IMR-90 (cell line): ENCODE measurements at regions not wholly inside any gene's neighbourhood (a gene's known extent, or its start where the extent isn't known, plus 50 kb on each side); places are given as distances from the start of the nearest gene placed in this dataset.
A peak's percentile ranks its signal among the peaks of the same experiment; 100 is the strongest.

Source experiments
- ATAC-seq: fragments of 200-7000 bp; cut with Tn5 transposase; 2 replicates; pipeline ENCODE4 v1.9.1; 2020; ENCODE audit warnings: low read depth, mild to moderate bottlenecking, moderate library complexity
- BruUV-seq: library from RNA; stranded (reverse); fragments of 400-500 nt; replicated peaks from 2 replicates; lab custom pipeline; 2021; lab: Mats Ljungman, UMichigan
- CTCF ChIA-PET: fragments of 300-600 bp; formaldehyde crosslinking; extraction: SDS; loops from one replicate; lab custom pipeline; 2021; ENCODE audit warnings: antibody characterized with exemption; lab: Yijun Ruan, JAX
- POLR2A ChIA-PET: fragments of 300-600 bp; sonication (Branson Sonifier 250); formaldehyde crosslinking; loops from one replicate; lab custom pipeline; 2022; ENCODE audit warnings: antibody characterized with exemption; ENCODE audit not compliant: unreplicated experiment; lab: Charles Lee
- DNase-seq: peaks from one replicate; pipeline ENCODE4 v3.0.0; 2013
- H2AFZ ChIP-seq: replicated peaks from 2 replicates; pipeline ENCODE3; 2013; ENCODE audit warnings: low read length, mild to moderate bottlenecking; ENCODE audit not compliant: poor library complexity
- H2AK5ac ChIP-seq: 2 replicates; pipeline ENCODE4 v1.6.1; 2013; ENCODE audit warnings: low read depth, low read length, inconsistent platforms
- H2AK9ac ChIP-seq: replicated peaks from 2 replicates; pipeline ENCODE3; 2013; ENCODE audit warnings: mild to moderate bottlenecking, low read depth, low read length, moderate library complexity; ENCODE audit not compliant: poor library complexity
- H2BK120ac ChIP-seq: 2 replicates; pipeline ENCODE4 v1.6.1; 2013; ENCODE audit warnings: low read depth, low read length, inconsistent platforms
- H2BK15ac ChIP-seq: 3 replicates; pipeline ENCODE4 v1.6.1; 2013; ENCODE audit warnings: low read depth, low read length, inconsistent platforms
- H2BK20ac ChIP-seq: 2 replicates; pipeline ENCODE4 v1.6.1; 2013; ENCODE audit warnings: low read depth, mild to moderate bottlenecking, inconsistent platforms, low read length, moderate library complexity
- H2BK5ac ChIP-seq: 2 replicates; pipeline ENCODE4 v1.6.1; 2013; ENCODE audit warnings: mild to moderate bottlenecking, low read depth, low read length, inconsistent platforms; ENCODE audit not compliant: poor library complexity, severe bottlenecking
- H3K14ac ChIP-seq: replicated peaks from 2 replicates; pipeline ENCODE4 v1.6.1; 2013; ENCODE audit warnings: low read depth, low read length, inconsistent platforms
- H3K18ac ChIP-seq: 2 replicates; pipeline ENCODE4 v1.6.1; 2013; ENCODE audit warnings: low read depth, low read length, control low read depth
- H3K23ac ChIP-seq: 2 replicates; pipeline ENCODE4 v1.6.1; 2013; ENCODE audit warnings: low read depth, low read length, inconsistent platforms
- H3K27ac ChIP-seq: 2 replicates; pipeline ENCODE4 v1.5.1; 2013; ENCODE audit warnings: mild to moderate bottlenecking, control low read depth, low read length; ENCODE audit not compliant: insufficient read depth
- H3K27me3 ChIP-seq: 2 replicates; pipeline ENCODE4 v1.6.1; 2013; ENCODE audit warnings: low read length; ENCODE audit not compliant: control insufficient read depth, insufficient read depth
- H3K36me3 ChIP-seq: 2 replicates; pipeline ENCODE4 v1.6.1; 2013; ENCODE audit warnings: low read length, mixed read lengths; ENCODE audit not compliant: control insufficient read depth, insufficient read depth
- H3K4ac ChIP-seq: 2 replicates; pipeline ENCODE4 v1.6.1; 2013; ENCODE audit warnings: low read depth, low read length, inconsistent platforms
- H3K4me1 ChIP-seq: 2 replicates; pipeline ENCODE4 v1.6.1; 2013; ENCODE audit warnings: low read length, mixed read lengths; ENCODE audit not compliant: control insufficient read depth, insufficient read depth
- H3K4me2 ChIP-seq: 2 replicates; pipeline ENCODE4 v1.6.1; 2013; ENCODE audit warnings: low read depth, mild to moderate bottlenecking, control low read depth, low read length, moderate library complexity
- H3K4me3 ChIP-seq: 2 replicates; pipeline ENCODE4 v1.5.1; 2013; ENCODE audit warnings: low read depth, mild to moderate bottlenecking, control low read depth, low read length, moderate library complexity; ENCODE audit not compliant: insufficient read depth
- H3K56ac ChIP-seq: 2 replicates; pipeline ENCODE4 v1.6.1; 2013; ENCODE audit warnings: low read length, inconsistent platforms; ENCODE audit not compliant: insufficient read depth; ENCODE audit errors: extremely low read depth
- H3K79me1 ChIP-seq, 2 experiments: 2 replicates each; pipeline ENCODE4 v1.6.1; 2013; ENCODE audit warnings: low read length in 2 of 2, inconsistent platforms in 1 of 2, low read depth in 1 of 2
- H3K9ac ChIP-seq: 2 replicates; pipeline ENCODE4 v1.6.1; 2013; ENCODE audit warnings: low read depth, low read length, control low read depth
- H3K9me1 ChIP-seq: 2 replicates; pipeline ENCODE4 v1.6.1; 2013; ENCODE audit warnings: low read length, inconsistent platforms; ENCODE audit not compliant: insufficient read depth
- H3K9me3 ChIP-seq: 2 replicates; pipeline ENCODE4 v1.6.1; 2013; ENCODE audit warnings: low read length; ENCODE audit not compliant: control insufficient read depth, insufficient read depth
- H4K20me1 ChIP-seq: 2 replicates; pipeline ENCODE4 v1.6.1; 2013; ENCODE audit warnings: low read length, inconsistent platforms; ENCODE audit not compliant: insufficient read depth
- H4K5ac ChIP-seq: 2 replicates; pipeline ENCODE4 v1.6.1; 2013; ENCODE audit warnings: mild to moderate bottlenecking, low read depth, low read length, control low read depth
- H4K8ac ChIP-seq, 2 experiments: 2 replicates each; pipeline ENCODE4 v1.6.1; 2013; ENCODE audit warnings: low read depth in 2 of 2, low read length in 2 of 2, control low read depth in 1 of 2, inconsistent platforms in 1 of 2
- H4K91ac ChIP-seq: 2 replicates; pipeline ENCODE4 v1.6.1; 2013; ENCODE audit warnings: low read depth, low read length, inconsistent platforms; ENCODE audit not compliant: insufficient read depth
- BHLHE40 ChIP-seq: fragments of 150-350 bp; IDR thresholded peaks from 2 replicates; pipeline ENCODE4 v1.6.1; 2016; ENCODE audit warnings: mild to moderate bottlenecking, low read depth, low read length
- CEBPB ChIP-seq: IDR thresholded peaks from 2 replicates; pipeline ENCODE4 v1.6.1; 2012; ENCODE audit warnings: low read depth, low read length, improper control_type of control experiment
- FOS ChIP-seq: fragments of 150-350 bp; IDR thresholded peaks from 2 replicates; pipeline ENCODE4 v1.6.1; 2016; ENCODE audit warnings: low read depth, low read length
- MAZ ChIP-seq: IDR thresholded peaks from 2 replicates; pipeline ENCODE4 v1.6.1; 2012; ENCODE audit warnings: low read depth, mild to moderate bottlenecking, low read length, improper control_type of control experiment, moderate library complexity, borderline replicate concordance
- MXI1 ChIP-seq: IDR thresholded peaks from 2 replicates; pipeline ENCODE4 v1.6.1; 2012; ENCODE audit warnings: low read depth, mild to moderate bottlenecking, low read length, moderate library complexity, borderline replicate concordance
- NFE2L2 ChIP-seq: fragments of 150-350 bp; IDR thresholded peaks from 2 replicates; pipeline ENCODE4 v1.6.1; 2016; ENCODE audit warnings: low read depth, mild to moderate bottlenecking, low read length
- WGBS, 2 experiments: methylation state at CpG; one replicate each; pipeline versions ENCODE4 v1.1.5 to v1.1.7; 2013; ENCODE audit warnings: missing lambda C conversion rate in 2 of 2; ENCODE audit not compliant: insufficient read length in 1 of 2; ENCODE audit errors: extremely low coverage in 2 of 2; 5-methylcytosine and 5-hydroxymethylcytosine counted together
- dilution Hi-C: fragments of 300-500 bp; cut with HindIII; formaldehyde crosslinking; loops from one replicate; pipeline ENCODE4 v1.14.3; 2018; ENCODE audit warnings: low sequenced_read_pairs; ENCODE audit not compliant: unreplicated experiment
- in situ Hi-C: fragments of 300-500 bp; cut with MboI; formaldehyde crosslinking; loops from 3 replicates; pipeline ENCODE4 v1.14.3; 2019; ENCODE audit warnings: low sequenced_read_pairs, inconsistent platforms, mixed read lengths
- intact Hi-C: fragments of 100-400 bp; cut with micrococcal nuclease; formaldehyde crosslinking; loops from 2 replicates; pipeline ENCODE4 v1.10.0; 2022

- peak; percentile 36; the same call in 1 of the 2 replicates for ATAC-seq
- CTCF ChIA-PET: no interaction called here
- no peak overlapping the region for H3K14ac ChIP-seq
- no peak overlapping the region for H3K23ac ChIP-seq
- peak; percentile 59 for TF ChIP-seq CEBPB
- TF ChIP-seq MAZ: no peak
- no peak for TF ChIP-seq BHLHE40
- TF ChIP-seq NFE2L2: no peak
- no peak for TF ChIP-seq MXI1
- TF ChIP-seq FOS: no peak
- no peak overlapping the region for H2AK9ac ChIP-seq
- H3K4me1 ChIP-seq: peaks cover 1% of the 10 kb centered on the region; the same call in 1 of the 2 replicates
- peak; percentile 18 for DNase-seq
- in situ Hi-C loops (no loop called here), intact Hi-C loops (no loop called here), dilution Hi-C loops (no loop called here)
- no peaks in the 10 kb centered on the region for H3K9me1 ChIP-seq
- no peaks in the 10 kb centered on the region for H3K36me3 ChIP-seq
- H3K27ac ChIP-seq: no peak overlapping the region
- H3K9me3 ChIP-seq: no peaks in the 10 kb centered on the region
- H3K4ac ChIP-seq: no peak overlapping the region
- no CpG with 5 or more reads among the region's 1 CpG for WGBS, 2 experiments
- POLR2A ChIA-PET: no interaction called here
- H4K20me1 ChIP-seq: no peaks in the 10 kb centered on the region
- no peaks in the 10 kb centered on the region for H3K27me3 ChIP-seq
- no peak overlapping the region for H2BK5ac ChIP-seq
- H4K91ac ChIP-seq: no peak overlapping the region
- no peak overlapping the region for H3K56ac ChIP-seq
- H2AK5ac ChIP-seq: no peak overlapping the region
- no peak overlapping the region for H3K9ac ChIP-seq
- H4K5ac ChIP-seq: no peak overlapping the region
- BruUV-seq: no TSS peak
- no peak overlapping the region for H4K8ac ChIP-seq
- no peak overlapping the region for H2BK15ac ChIP-seq
- no peak overlapping the region for H2AFZ ChIP-seq
- no peak overlapping the region for H2BK20ac ChIP-seq
- H3K79me1 ChIP-seq: no peaks in the 10 kb centered on the region
- H3K18ac ChIP-seq: no peak overlapping the region
- no peak overlapping the region for H3K4me2 ChIP-seq
- H3K4me3 ChIP-seq: no peak overlapping the region
- no peak overlapping the region for H2BK120ac ChIP-seq
Observed at GRCh38 chr18:28588884-28589549, 412.1 kb upstream of the CDH2 start.
